HFF-Myc (cell line): ENCODE measurements at regions not wholly inside any gene's neighbourhood (a gene's known extent, or its start where the extent isn't known, plus 50 kb on each side); places are given as distances from the start of the nearest gene placed in this dataset.

Experiments used
- DNase-seq: peaks from one replicate; pipeline ENCODE4 v3.0.0-alpha.2; 2011; ENCODE audit warnings: low read depth; ENCODE audit errors: extremely low read depth
- H3K4me3 ChIP-seq: replicated peaks from 2 replicates; pipeline ENCODE4 v1.5.1; 2011; ENCODE audit warnings: low read depth, mild to moderate bottlenecking, control low read depth, low read length
- CTCF ChIP-seq: IDR thresholded peaks from 2 replicates; pipeline ENCODE4 v1.5.1; 2012; ENCODE audit warnings: mild to moderate bottlenecking, low read depth, low read length, control low read depth; ENCODE audit errors: missing control alignments

GRCh38 chr5:152297866-152298265, 107.2 kb downstream of the NMUR2 start:
- DNase-seq: no peak
- H3K4me3 ChIP-seq: no peak overlapping the region
- no peak for TF ChIP-seq CTCF

GRCh38 chr5:152293189-152293588, 111.9 kb downstream of the NMUR2 start:
- no peak for TF ChIP-seq CTCF
- H3K4me3 ChIP-seq: no peak overlapping the region
- no peak for DNase-seq

GRCh38 chr5:152290181-152290580, 114.9 kb downstream of the NMUR2 start:
- TF ChIP-seq CTCF: no peak
- H3K4me3 ChIP-seq: no peak overlapping the region
- no peak for DNase-seq

- DNase-seq: no peak
- H3K4me3 ChIP-seq: no peak overlapping the region
- no peak for TF ChIP-seq CTCF
These were observed 116.0 kb downstream of the NMUR2 start for GRCh38 chr5:152288917-152289595.

- no peak overlapping the region for H3K4me3 ChIP-seq
- no peak for TF ChIP-seq CTCF
- DNase-seq: no peak
These were observed 116.6 kb downstream of the NMUR2 start for GRCh38 chr5:152288499-152288898.

GRCh38 chr5:152285764-152286163, 119.3 kb downstream of the NMUR2 start:
- TF ChIP-seq CTCF: no peak
- no peak for DNase-seq
- no peak overlapping the region for H3K4me3 ChIP-seq

- no peak overlapping the region for H3K4me3 ChIP-seq
- DNase-seq: no peak
- TF ChIP-seq CTCF: no peak
These were observed 122.7 kb downstream of the NMUR2 start for GRCh38 chr5:152282331-152282730.
